Ishikawa (cell line): ENCODE measurements at regions not wholly inside any gene's neighbourhood (a gene's known extent, or its start where the extent isn't known, plus 50 kb on each side); places are given as distances from the start of the nearest gene placed in this dataset.

Source experiments
- CEBPB ChIP-seq: IDR thresholded peaks from 2 replicates; pipeline ENCODE4 v1.6.1; 2012
- CREB1 ChIP-seq: IDR thresholded peaks from 2 replicates; pipeline ENCODE4 v1.6.1; 2012; ENCODE audit warnings: low read depth
- EGR1 ChIP-seq: IDR thresholded peaks from 2 replicates; pipeline ENCODE4 v1.6.1; 2012
- EP300 ChIP-seq: IDR thresholded peaks from 2 replicates; pipeline ENCODE4 v1.6.1; 2012; ENCODE audit warnings: borderline replicate concordance
- FOXM1 ChIP-seq: IDR thresholded peaks from 2 replicates; pipeline ENCODE4 v1.6.1; 2012; ENCODE audit warnings: low read depth, borderline replicate concordance
- RAD21 ChIP-seq: IDR thresholded peaks from 2 replicates; pipeline ENCODE4 v1.6.1; 2012; ENCODE audit warnings: low read depth
- TAF1 ChIP-seq: IDR thresholded peaks from 2 replicates; pipeline ENCODE4 v1.6.1; 2012; ENCODE audit warnings: low read depth, mild to moderate bottlenecking
- TCF12 ChIP-seq: IDR thresholded peaks from 2 replicates; pipeline ENCODE4 v1.6.1; 2012; ENCODE audit warnings: low read depth
- YY1 ChIP-seq: IDR thresholded peaks from 2 replicates; pipeline ENCODE4 v1.6.1; 2012; ENCODE audit warnings: low read depth
- TF ChIP-seq, protein P1 (sequence below): IDR thresholded peaks from 2 replicates; pipeline ENCODE4 v1.6.1; 2012; ENCODE audit warnings: low read depth, mild to moderate bottlenecking

DNA sequence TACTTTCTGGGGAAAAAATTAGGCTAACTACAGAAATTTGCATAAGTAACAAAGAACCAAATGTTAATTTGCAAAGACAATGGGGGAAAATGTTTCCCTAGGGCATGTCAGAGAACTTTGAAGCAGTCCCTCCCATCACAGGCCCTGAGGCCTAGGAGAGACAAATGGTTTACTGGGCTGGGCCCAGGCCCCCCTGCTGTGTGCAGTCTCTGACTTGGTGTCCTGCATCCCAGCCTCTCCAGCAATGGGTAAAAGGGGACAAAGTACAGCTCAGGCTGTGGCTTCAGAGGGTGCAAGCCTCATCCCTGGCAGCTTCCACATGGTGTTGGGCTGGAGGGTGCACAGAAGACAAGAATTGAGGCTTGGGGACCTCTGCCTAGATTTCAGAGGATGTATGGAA is 788.4 kb downstream of the FRK start:
- TF ChIP-seq YY1: no peak
- TF ChIP-seq, protein P1, sequence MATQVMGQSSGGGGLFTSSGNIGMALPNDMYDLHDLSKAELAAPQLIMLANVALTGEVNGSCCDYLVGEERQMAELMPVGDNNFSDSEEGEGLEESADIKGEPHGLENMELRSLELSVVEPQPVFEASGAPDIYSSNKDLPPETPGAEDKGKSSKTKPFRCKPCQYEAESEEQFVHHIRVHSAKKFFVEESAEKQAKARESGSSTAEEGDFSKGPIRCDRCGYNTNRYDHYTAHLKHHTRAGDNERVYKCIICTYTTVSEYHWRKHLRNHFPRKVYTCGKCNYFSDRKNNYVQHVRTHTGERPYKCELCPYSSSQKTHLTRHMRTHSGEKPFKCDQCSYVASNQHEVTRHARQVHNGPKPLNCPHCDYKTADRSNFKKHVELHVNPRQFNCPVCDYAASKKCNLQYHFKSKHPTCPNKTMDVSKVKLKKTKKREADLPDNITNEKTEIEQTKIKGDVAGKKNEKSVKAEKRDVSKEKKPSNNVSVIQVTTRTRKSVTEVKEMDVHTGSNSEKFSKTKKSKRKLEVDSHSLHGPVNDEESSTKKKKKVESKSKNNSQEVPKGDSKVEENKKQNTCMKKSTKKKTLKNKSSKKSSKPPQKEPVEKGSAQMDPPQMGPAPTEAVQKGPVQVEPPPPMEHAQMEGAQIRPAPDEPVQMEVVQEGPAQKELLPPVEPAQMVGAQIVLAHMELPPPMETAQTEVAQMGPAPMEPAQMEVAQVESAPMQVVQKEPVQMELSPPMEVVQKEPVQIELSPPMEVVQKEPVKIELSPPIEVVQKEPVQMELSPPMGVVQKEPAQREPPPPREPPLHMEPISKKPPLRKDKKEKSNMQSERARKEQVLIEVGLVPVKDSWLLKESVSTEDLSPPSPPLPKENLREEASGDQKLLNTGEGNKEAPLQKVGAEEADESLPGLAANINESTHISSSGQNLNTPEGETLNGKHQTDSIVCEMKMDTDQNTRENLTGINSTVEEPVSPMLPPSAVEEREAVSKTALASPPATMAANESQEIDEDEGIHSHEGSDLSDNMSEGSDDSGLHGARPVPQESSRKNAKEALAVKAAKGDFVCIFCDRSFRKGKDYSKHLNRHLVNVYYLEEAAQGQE: no peak
- TF ChIP-seq EP300: no peak
- TF ChIP-seq TCF12: no peak
- TF ChIP-seq CEBPB: no peak
- TF ChIP-seq EGR1: no peak
- no peak for TF ChIP-seq CREB1
- no peak for TF ChIP-seq RAD21
- no peak for TF ChIP-seq TAF1
- no peak for TF ChIP-seq FOXM1
